ENCODE measurements at regions not wholly inside any gene's neighbourhood (a gene's known extent, or its start where the extent isn't known, plus 50 kb on each side); places are given as distances from the start of the nearest gene placed in this dataset.

GRCh38 chr16:49120631-49121030 lies 161.0 kb downstream of the CBLN1 start:
- Histone ChIP-seq H3K4me1 (ENCODE audit: insufficient read depth, low read length) (no peaks in the 10 kb centered on the region), H3K36me3 (ENCODE audit: insufficient read depth, low read length) (no peaks in the 10 kb centered on the region), H3K27ac (ENCODE audit: low read depth, low read length) (no peak overlapping the region), H3K9me3 (ENCODE audit: low read length) (no peaks in the 10 kb centered on the region), H3K4me3 (ENCODE audit: low read length) (no peak overlapping the region), H3K27me3 (ENCODE audit: insufficient read depth, low read length, poor library complexity, severe bottlenecking) (no peaks in the 10 kb centered on the region)
- Mint-ChIP-seq H3K27ac (no peak overlapping the region), H3K4me3 (no peak overlapping the region), H3K4me1 (no peaks in the 10 kb centered on the region), H3K9me3 (peaks cover 0 to 10% (median 5%) of the 10 kb centered on the region in 5 donors), H3K27me3 (no peaks in the 10 kb centered on the region), H3K36me3 (no peaks in the 10 kb centered on the region)
- CTCF ChIA-PET, result no interaction called here
- DNase-seq, result no peak
- POLR2A ChIA-PET, result no interaction called here

DNA sequence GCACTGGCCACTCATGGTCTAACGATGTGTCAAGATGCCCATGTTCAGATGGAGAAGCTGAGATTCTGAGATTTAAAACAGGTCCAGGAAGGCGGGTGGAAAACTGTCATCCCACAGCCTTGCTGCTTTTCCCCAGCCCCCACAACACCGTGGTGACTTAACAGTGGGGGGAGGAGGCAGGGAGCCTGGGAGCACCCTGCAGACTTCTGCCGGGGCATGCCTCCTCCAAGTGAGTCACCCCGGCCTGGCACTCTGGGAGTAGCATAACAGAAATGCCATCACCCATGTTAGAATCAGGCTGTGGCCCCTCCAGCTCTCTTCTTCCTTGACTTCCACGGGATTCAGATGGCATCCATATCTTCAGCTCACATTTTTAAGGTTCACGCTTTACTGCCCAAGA lies 164.8 kb downstream of the CBLN1 start:
- no peak overlapping the region for H3K4me3 Mint-ChIP-seq
- H3K4me1 Mint-ChIP-seq, result no peaks in the 10 kb centered on the region
- no peak overlapping the region for H3K4me3 ChIP-seq (ENCODE audit: low read length)
- no peaks in the 10 kb centered on the region for H3K4me1 ChIP-seq (ENCODE audit: insufficient read depth, low read length)
- peaks cover 3 to 13% (median 6%) of the 10 kb centered on the region in 5 donors for H3K9me3 Mint-ChIP-seq
- ChIA-PET POLR2A (no interaction called here), CTCF (no interaction called here)
- H3K36me3 Mint-ChIP-seq, result no peaks in the 10 kb centered on the region
- H3K36me3 ChIP-seq (ENCODE audit: insufficient read depth, low read length), result no peaks in the 10 kb centered on the region
- no peak overlapping the region for H3K27ac ChIP-seq (ENCODE audit: low read depth, low read length)
- no peaks in the 10 kb centered on the region for H3K9me3 ChIP-seq (ENCODE audit: low read length)
- no peaks in the 10 kb centered on the region for H3K27me3 Mint-ChIP-seq
- no peaks in the 10 kb centered on the region for H3K27me3 ChIP-seq (ENCODE audit: insufficient read depth, low read length, poor library complexity, severe bottlenecking)
- DNase-seq, result no peak
- no peak overlapping the region for H3K27ac Mint-ChIP-seq

DNA sequence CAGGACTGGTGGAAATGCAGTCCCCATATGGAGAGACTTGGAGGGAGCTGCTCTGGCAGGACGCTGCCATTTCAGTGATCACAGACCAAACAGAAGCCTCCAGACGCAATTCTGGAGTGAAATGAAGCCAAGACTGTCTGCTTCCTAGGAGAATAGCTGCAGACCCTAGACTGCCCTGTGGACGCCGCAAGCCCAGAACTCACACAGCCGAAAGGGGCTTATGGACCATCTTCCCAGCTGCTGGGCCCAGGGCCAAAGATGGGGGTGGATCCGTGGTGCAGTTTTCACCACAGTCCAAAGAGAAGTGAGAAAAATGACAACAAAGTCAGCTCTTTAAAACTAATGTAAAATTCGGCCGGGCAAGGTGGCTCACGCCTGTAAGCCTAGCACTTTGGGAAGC lies 165.7 kb downstream of the CBLN1 start:
- no peaks in the 10 kb centered on the region for H3K36me3 ChIP-seq (ENCODE audit: insufficient read depth, low read length)
- Mint-ChIP-seq H3K4me3 (no peak overlapping the region), H3K36me3 (no peaks in the 10 kb centered on the region), H3K27ac (no peak overlapping the region), H3K4me1 (no peaks in the 10 kb centered on the region), H3K9me3 (peaks cover 3 to 13% (median 6%) of the 10 kb centered on the region in 5 donors), H3K27me3 (no peaks in the 10 kb centered on the region)
- CTCF ChIA-PET, result no interaction called here
- POLR2A ChIA-PET, result no interaction called here
- no peaks in the 10 kb centered on the region for H3K9me3 ChIP-seq (ENCODE audit: low read length)
- H3K27me3 ChIP-seq (ENCODE audit: insufficient read depth, low read length, poor library complexity, severe bottlenecking), result no peaks in the 10 kb centered on the region
- DNase-seq, result no peak
- no peak overlapping the region for H3K4me3 ChIP-seq (ENCODE audit: low read length)
- no peak overlapping the region for H3K27ac ChIP-seq (ENCODE audit: low read depth, low read length)
- H3K4me1 ChIP-seq (ENCODE audit: insufficient read depth, low read length), result no peaks in the 10 kb centered on the region

- no peaks in the 10 kb centered on the region for H3K9me3 ChIP-seq (ENCODE audit: low read length)
- ChIA-PET CTCF (no interaction called here), POLR2A (no interaction called here)
- Mint-ChIP-seq H3K9me3 (peaks cover 0 to 7% (median 5%) of the 10 kb centered on the region in 5 donors), H3K27me3 (no peaks in the 10 kb centered on the region), H3K36me3 (no peaks in the 10 kb centered on the region), H3K4me3 (no peak overlapping the region), H3K27ac (no peak overlapping the region), H3K4me1 (no peaks in the 10 kb centered on the region)
- H3K27me3 ChIP-seq (ENCODE audit: insufficient read depth, low read length, poor library complexity, severe bottlenecking), result no peaks in the 10 kb centered on the region
- no peak for DNase-seq
- H3K4me1 ChIP-seq (ENCODE audit: insufficient read depth, low read length), result no peaks in the 10 kb centered on the region
- no peaks in the 10 kb centered on the region for H3K36me3 ChIP-seq (ENCODE audit: insufficient read depth, low read length)
- no peak overlapping the region for H3K4me3 ChIP-seq (ENCODE audit: low read length)
- no peak overlapping the region for H3K27ac ChIP-seq (ENCODE audit: low read depth, low read length)
Measured at GRCh38 chr16:49112754-49113153, 168.9 kb downstream of the CBLN1 start.

GRCh38 chr16:49111351-49111750 lies 170.3 kb downstream of the CBLN1 start:
- peaks cover 0 to 9% (median 3%) of the 10 kb centered on the region in 5 donors for H3K9me3 Mint-ChIP-seq
- H3K27me3 Mint-ChIP-seq, result no peaks in the 10 kb centered on the region
- no peak for DNase-seq
- H3K9me3 ChIP-seq (ENCODE audit: low read length), result no peaks in the 10 kb centered on the region
- H3K4me3 Mint-ChIP-seq, result no peak overlapping the region
- H3K4me1 Mint-ChIP-seq, result no peaks in the 10 kb centered on the region
- CTCF ChIA-PET, result interaction anchor here (0.8 kb wide), 1 partner anchor 13 kb away, joined by 3 read pairs; no protein-coding TSS in a partner anchor
- no peaks in the 10 kb centered on the region for H3K4me1 ChIP-seq (ENCODE audit: insufficient read depth, low read length)
- H3K4me3 ChIP-seq (ENCODE audit: low read length), result no peak overlapping the region
- H3K27me3 ChIP-seq (ENCODE audit: insufficient read depth, low read length, poor library complexity, severe bottlenecking), result no peaks in the 10 kb centered on the region
- no peaks in the 10 kb centered on the region for H3K36me3 Mint-ChIP-seq
- no peaks in the 10 kb centered on the region for H3K36me3 ChIP-seq (ENCODE audit: insufficient read depth, low read length)
- no peak overlapping the region for H3K27ac Mint-ChIP-seq
- POLR2A ChIA-PET, result no interaction called here
- no peak overlapping the region for H3K27ac ChIP-seq (ENCODE audit: low read depth, low read length)

- peaks cover 2 to 12% (median 3%) of the 10 kb centered on the region in 5 donors for H3K9me3 Mint-ChIP-seq
- H3K27ac Mint-ChIP-seq, result no peak overlapping the region
- ChIA-PET POLR2A (no interaction called here), CTCF (no interaction called here)
- Histone ChIP-seq H3K36me3 (ENCODE audit: insufficient read depth, low read length) (no peaks in the 10 kb centered on the region), H3K27ac (ENCODE audit: low read depth, low read length) (no peak overlapping the region), H3K27me3 (ENCODE audit: insufficient read depth, low read length, poor library complexity, severe bottlenecking) (no peaks in the 10 kb centered on the region), H3K4me3 (ENCODE audit: low read length) (no peak overlapping the region), H3K9me3 (ENCODE audit: low read length) (no peaks in the 10 kb centered on the region), H3K4me1 (ENCODE audit: insufficient read depth, low read length) (no peaks in the 10 kb centered on the region)
- H3K36me3 Mint-ChIP-seq, result no peaks in the 10 kb centered on the region
- no peak for DNase-seq
- H3K27me3 Mint-ChIP-seq, result no peaks in the 10 kb centered on the region
- no peaks in the 10 kb centered on the region for H3K4me1 Mint-ChIP-seq
- H3K4me3 Mint-ChIP-seq, result no peak overlapping the region
Measured at GRCh38 chr16:49108611-49109010, 173.0 kb downstream of the CBLN1 start.

DNA sequence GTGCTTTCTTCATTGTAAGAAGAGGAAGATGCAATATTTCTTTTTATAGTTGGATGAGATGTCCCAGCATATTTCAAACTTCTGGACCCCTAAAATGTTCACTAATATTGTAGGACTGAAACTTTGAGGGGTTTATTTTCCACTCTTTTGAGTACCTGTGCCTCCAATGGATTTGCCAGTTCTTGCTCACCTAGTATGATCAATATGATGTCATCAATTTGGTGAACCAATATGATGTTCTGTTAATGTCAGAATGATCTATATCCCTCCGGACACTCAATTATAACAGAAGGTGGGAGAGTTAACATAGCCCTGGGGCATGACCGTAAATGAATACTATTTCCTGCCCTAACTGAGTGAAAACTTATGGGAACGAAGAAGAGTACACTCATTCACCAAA lies 178.3 kb downstream of the CBLN1 start:
- no peaks in the 10 kb centered on the region for H3K4me1 Mint-ChIP-seq

GRCh38 chr16:49101997-49102396 lies 179.6 kb downstream of the CBLN1 start:
- H3K9me3 Mint-ChIP-seq, result peaks cover 0 to 11% (median 1%) of the 10 kb centered on the region in 5 donors

More for the DNA sequence above, 178.3 kb downstream of the CBLN1 start:
- ChIA-PET POLR2A (no interaction called here), CTCF (no interaction called here)
- Histone ChIP-seq H3K9me3 (ENCODE audit: low read length) (no peaks in the 10 kb centered on the region), H3K27ac (ENCODE audit: low read depth, low read length) (no peak overlapping the region), H3K36me3 (ENCODE audit: insufficient read depth, low read length) (no peaks in the 10 kb centered on the region), H3K4me1 (ENCODE audit: insufficient read depth, low read length) (no peaks in the 10 kb centered on the region), H3K27me3 (ENCODE audit: insufficient read depth, low read length, poor library complexity, severe bottlenecking) (no peaks in the 10 kb centered on the region), H3K4me3 (ENCODE audit: low read length) (no peak overlapping the region)
- no peak overlapping the region for H3K4me3 Mint-ChIP-seq
- H3K36me3 Mint-ChIP-seq, result no peaks in the 10 kb centered on the region
- H3K27me3 Mint-ChIP-seq, result peaks cover 0 to 2% of the 10 kb centered on the region in 2 donors
- H3K27ac Mint-ChIP-seq, result no peak overlapping the region
- no peak for DNase-seq
- peaks cover 0 to 12% (median 1%) of the 10 kb centered on the region in 5 donors for H3K9me3 Mint-ChIP-seq

GRCh38 chr16:49100366-49100765 lies 181.3 kb downstream of the CBLN1 start:
- Mint-ChIP-seq H3K4me3 (no peak overlapping the region), H3K27me3 (peaks cover 0 to 2% of the 10 kb centered on the region in 2 donors), H3K27ac (no peak overlapping the region), H3K9me3 (peaks cover 0 to 17% (median 0%) of the 10 kb centered on the region in 5 donors), H3K4me1 (no peaks in the 10 kb centered on the region), H3K36me3 (no peaks in the 10 kb centered on the region)
- CTCF ChIA-PET, result no interaction called here
- H3K4me3 ChIP-seq (ENCODE audit: low read length), result no peak overlapping the region
- H3K27me3 ChIP-seq (ENCODE audit: insufficient read depth, low read length, poor library complexity, severe bottlenecking), result no peaks in the 10 kb centered on the region
- H3K27ac ChIP-seq (ENCODE audit: low read depth, low read length), result no peak overlapping the region
- DNase-seq, result no peak
- no peaks in the 10 kb centered on the region for H3K4me1 ChIP-seq (ENCODE audit: insufficient read depth, low read length)
- no peaks in the 10 kb centered on the region for H3K36me3 ChIP-seq (ENCODE audit: insufficient read depth, low read length)
- POLR2A ChIA-PET, result no interaction called here
- no peaks in the 10 kb centered on the region for H3K9me3 ChIP-seq (ENCODE audit: low read length)

More at GRCh38 chr16:49101997-49102396, 179.6 kb downstream of the CBLN1 start:
- H3K4me1 Mint-ChIP-seq, result no peaks in the 10 kb centered on the region
- POLR2A ChIA-PET, result no interaction called here
- no peaks in the 10 kb centered on the region for H3K4me1 ChIP-seq (ENCODE audit: insufficient read depth, low read length)
- H3K36me3 ChIP-seq (ENCODE audit: insufficient read depth, low read length), result no peaks in the 10 kb centered on the region
- no peaks in the 10 kb centered on the region for H3K27me3 ChIP-seq (ENCODE audit: insufficient read depth, low read length, poor library complexity, severe bottlenecking)
- H3K4me3 Mint-ChIP-seq, result no peak overlapping the region
- DNase-seq, result no peak
- no peak overlapping the region for H3K4me3 ChIP-seq (ENCODE audit: low read length)
- no peak overlapping the region for H3K27ac Mint-ChIP-seq
- CTCF ChIA-PET, result no interaction called here
- H3K27ac ChIP-seq (ENCODE audit: low read depth, low read length), result no peak overlapping the region
- no peaks in the 10 kb centered on the region for H3K9me3 ChIP-seq (ENCODE audit: low read length)
- H3K27me3 Mint-ChIP-seq, result peaks cover 0 to 2% of the 10 kb centered on the region in 2 donors
- H3K36me3 Mint-ChIP-seq, result no peaks in the 10 kb centered on the region

Measured in CD8-positive, alpha-beta memory T cell (primary cell).